Activated CD8-positive, alpha-beta T cell treated with anti-CD3 and anti-CD28 coated beads, Interleukin-2, amount 10 ng/mL, durations not matched to agents 7 days and 5 days (primary cell): ENCODE measurements at regions not wholly inside any gene's neighbourhood (a gene's known extent, or its start where the extent isn't known, plus 50 kb on each side); places are given as distances from the start of the nearest gene placed in this dataset.

Experiments
- ATAC-seq: fragments of 150-1000 bp; cut with Tn5 transposase; one replicate; pipeline ENCODE4 v1.10.0; 2021; ENCODE audit warnings: moderate library complexity
- CTCF ChIA-PET: fragments of 350-600 bp; sonication (Branson Sonifier 250); formaldehyde crosslinking; loops from one replicate; lab custom pipeline; 2021; ENCODE audit warnings: antibody characterized with exemption; lab: Charles Lee
- POLR2A ChIA-PET: fragments of 350-600 bp; sonication (Branson Sonifier 250); formaldehyde crosslinking; loops from one replicate; lab custom pipeline; 2021; ENCODE audit warnings: antibody characterized with exemption; lab: Charles Lee
- DNase-seq: peaks from one replicate; pipeline ENCODE4 v3.0.0-alpha.2; 2020
- H3K27ac Mint-ChIP-seq: one replicate; pipeline ENCODE4 v1.8.0; 2021; ENCODE audit warnings: mild to moderate bottlenecking, mixed read lengths
- H3K27me3 Mint-ChIP-seq: one replicate; pipeline ENCODE4 v1.8.0; 2021; ENCODE audit warnings: low read depth, mixed read lengths
- H3K36me3 Mint-ChIP-seq: one replicate; pipeline ENCODE4 v1.8.0; 2021; ENCODE audit warnings: low read depth, mixed read lengths
- H3K4me1 Mint-ChIP-seq: one replicate; pipeline ENCODE4 v1.8.0; 2021; ENCODE audit warnings: low read depth, mixed read lengths
- H3K4me3 Mint-ChIP-seq: one replicate; pipeline ENCODE4 v1.8.0; 2021; ENCODE audit warnings: mild to moderate bottlenecking, mixed read lengths
- H3K9me3 Mint-ChIP-seq: one replicate; pipeline ENCODE4 v1.8.0; 2022; ENCODE audit warnings: mixed read lengths; ENCODE audit not compliant: insufficient read depth

DNA sequence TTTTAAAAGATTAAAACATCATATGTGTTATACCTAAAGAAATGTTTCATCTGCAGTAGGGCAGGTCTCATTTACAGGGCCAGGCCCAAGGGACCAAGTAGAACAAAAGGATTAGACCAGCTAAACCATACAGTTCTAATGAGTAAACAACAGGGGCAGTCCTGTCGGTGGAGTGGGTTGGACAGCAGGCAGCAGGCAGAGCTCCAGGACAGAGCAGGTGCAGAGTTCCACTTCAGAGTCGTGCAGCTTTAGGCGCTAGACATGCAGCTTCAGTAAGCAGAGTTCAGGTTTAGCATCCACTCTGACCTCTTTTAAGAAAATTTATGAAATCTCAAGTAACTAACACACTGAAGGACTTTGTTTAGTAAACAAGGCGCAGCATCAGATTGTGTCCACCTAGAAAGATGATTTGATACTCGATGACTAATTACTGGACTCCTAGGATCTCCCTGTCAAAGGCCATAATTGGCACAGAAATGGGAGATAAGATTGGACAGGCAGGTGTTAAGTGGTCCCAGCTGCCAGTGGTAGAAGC lies 487.7 kb upstream of the INTU start:
- no peaks in the 10 kb centered on the region for H3K4me1 Mint-ChIP-seq
- ChIA-PET POLR2A (no interaction called here), CTCF (no interaction called here)
- no peaks in the 10 kb centered on the region for H3K36me3 Mint-ChIP-seq
- H3K27ac Mint-ChIP-seq, result no peak overlapping the region
- no peaks in the 10 kb centered on the region for H3K9me3 Mint-ChIP-seq
- no peaks in the 10 kb centered on the region for H3K27me3 Mint-ChIP-seq
- no peak for ATAC-seq
- no peak overlapping the region for H3K4me3 Mint-ChIP-seq
- DNase-seq, result no peak

DNA sequence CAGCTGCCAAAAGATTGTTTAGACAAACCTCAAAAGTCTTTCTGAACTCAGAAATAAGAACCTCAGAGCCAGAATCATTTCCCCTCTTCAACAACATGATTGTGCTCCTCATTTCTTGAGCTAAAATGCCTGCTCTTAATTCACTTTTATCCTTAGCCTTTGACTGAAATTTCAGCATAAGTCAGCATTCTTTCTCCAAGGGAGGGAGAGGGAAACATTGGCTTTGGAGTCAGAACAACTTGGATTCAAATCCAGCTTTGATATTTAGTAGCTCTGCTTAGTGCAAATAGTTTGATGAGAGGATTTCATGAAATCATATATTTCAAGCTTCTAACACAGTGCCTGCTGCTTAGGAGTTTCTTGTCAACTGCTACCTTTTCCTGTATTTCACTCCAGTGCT lies 484.6 kb upstream of the INTU start:
- H3K27ac Mint-ChIP-seq, result no peak overlapping the region
- no peaks in the 10 kb centered on the region for H3K4me1 Mint-ChIP-seq
- ChIA-PET CTCF (no interaction called here), POLR2A (no interaction called here)
- DNase-seq (no peak), ATAC-seq (no peak)
- H3K9me3 Mint-ChIP-seq, result no peaks in the 10 kb centered on the region
- H3K4me3 Mint-ChIP-seq, result no peak overlapping the region
- no peaks in the 10 kb centered on the region for H3K27me3 Mint-ChIP-seq
- H3K36me3 Mint-ChIP-seq, result no peaks in the 10 kb centered on the region

DNA sequence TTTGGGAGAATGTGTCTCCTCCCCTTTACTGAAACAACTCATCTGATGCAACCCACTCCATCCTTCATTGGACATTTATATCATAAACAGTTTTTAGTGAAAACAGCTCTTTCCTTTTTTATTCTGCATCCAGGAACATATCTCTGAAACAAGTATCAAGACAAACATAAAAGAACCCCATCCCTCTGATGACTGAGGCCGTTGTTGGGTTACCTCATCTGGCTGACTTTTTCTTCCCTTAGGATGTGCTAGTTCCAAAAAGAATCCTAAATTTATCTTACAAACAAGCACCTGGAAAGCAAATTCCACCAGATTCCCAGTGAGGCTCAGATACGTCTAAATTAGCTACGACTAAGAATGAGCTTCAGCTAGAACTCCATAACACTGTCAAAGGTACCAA lies 483.7 kb upstream of the INTU start:
- Mint-ChIP-seq H3K4me1 (no peaks in the 10 kb centered on the region), H3K27ac (no peak overlapping the region), H3K4me3 (no peak overlapping the region), H3K36me3 (no peaks in the 10 kb centered on the region), H3K9me3 (no peaks in the 10 kb centered on the region), H3K27me3 (no peaks in the 10 kb centered on the region)
- ChIA-PET CTCF (no interaction called here), POLR2A (no interaction called here)
- DNase-seq (no peak), ATAC-seq (no peak)

DNA sequence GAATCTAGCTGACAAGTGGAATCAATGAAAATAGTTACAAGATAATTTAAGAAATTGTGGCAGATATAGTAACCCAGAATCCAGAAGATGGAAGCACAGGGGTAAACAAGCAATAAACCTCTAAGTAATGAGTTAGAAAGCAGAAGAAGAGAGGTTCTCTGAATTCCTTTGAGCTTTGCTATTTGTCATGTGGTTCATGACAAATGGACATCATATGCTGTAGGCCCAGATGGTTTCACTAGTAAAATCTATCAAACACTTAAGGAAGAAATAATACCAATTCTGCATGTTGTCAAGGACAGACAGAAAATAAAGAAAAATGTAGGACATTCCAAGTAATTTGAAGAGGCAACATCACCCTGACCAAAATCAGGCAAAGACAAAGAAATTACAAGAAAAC lies 480.8 kb upstream of the INTU start:
- DNase-seq (no peak), ATAC-seq (no peak)
- Mint-ChIP-seq H3K36me3 (no peaks in the 10 kb centered on the region), H3K4me3 (no peak overlapping the region), H3K27me3 (no peaks in the 10 kb centered on the region), H3K4me1 (no peaks in the 10 kb centered on the region), H3K9me3 (no peaks in the 10 kb centered on the region), H3K27ac (no peak overlapping the region)
- CTCF ChIA-PET, result no interaction called here
- POLR2A ChIA-PET, result no interaction called here

DNA sequence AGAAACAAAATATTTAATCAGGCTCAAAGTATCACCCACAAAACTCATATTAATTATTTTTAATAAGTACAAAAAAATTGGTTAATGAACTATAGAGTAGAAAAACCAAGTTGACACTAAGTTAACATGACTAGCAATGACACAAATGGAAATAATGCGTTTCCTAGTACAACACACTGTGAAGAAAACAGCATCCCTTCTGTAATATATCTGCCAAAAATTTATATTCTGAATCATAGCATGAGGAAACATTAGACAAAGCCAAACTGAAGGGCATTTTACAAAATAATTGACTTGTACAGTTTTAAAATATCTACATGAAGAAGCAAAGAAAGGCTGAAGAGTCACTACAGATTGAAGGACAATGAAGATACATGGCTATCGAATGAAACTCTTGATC lies 477.6 kb upstream of the INTU start:
- Mint-ChIP-seq H3K27me3 (no peaks in the 10 kb centered on the region), H3K27ac (no peak overlapping the region), H3K4me3 (no peak overlapping the region), H3K36me3 (no peaks in the 10 kb centered on the region), H3K4me1 (no peaks in the 10 kb centered on the region), H3K9me3 (peaks cover 3% of the 10 kb centered on the region)
- POLR2A ChIA-PET, result no interaction called here
- CTCF ChIA-PET, result no interaction called here
- no peak for ATAC-seq
- DNase-seq, result no peak

DNA sequence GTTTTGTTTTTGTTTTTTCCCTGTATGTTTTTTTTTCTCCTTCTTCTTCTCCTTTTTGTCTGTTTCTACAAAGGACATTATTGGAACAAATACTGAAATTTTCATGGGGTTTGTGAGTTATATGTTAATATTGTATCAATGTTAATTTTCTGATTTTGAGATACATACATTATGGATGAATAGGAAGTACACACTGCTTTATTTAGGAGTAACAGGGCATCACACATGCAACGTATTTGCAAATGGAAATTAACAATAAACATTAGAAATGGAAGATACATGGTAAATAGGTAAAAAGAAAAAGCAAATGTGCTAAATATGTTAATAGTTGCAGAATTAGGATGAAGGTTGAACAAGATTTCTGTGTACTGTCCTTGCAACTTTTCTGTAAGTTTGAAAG lies 477.2 kb upstream of the INTU start:
- no peaks in the 10 kb centered on the region for H3K36me3 Mint-ChIP-seq
- H3K27me3 Mint-ChIP-seq, result no peaks in the 10 kb centered on the region
- CTCF ChIA-PET, result no interaction called here
- H3K9me3 Mint-ChIP-seq, result peaks cover 3% of the 10 kb centered on the region
- H3K4me3 Mint-ChIP-seq, result no peak overlapping the region
- POLR2A ChIA-PET, result no interaction called here
- ATAC-seq (no peak), DNase-seq (no peak)
- no peaks in the 10 kb centered on the region for H3K4me1 Mint-ChIP-seq
- H3K27ac Mint-ChIP-seq, result no peak overlapping the region

DNA sequence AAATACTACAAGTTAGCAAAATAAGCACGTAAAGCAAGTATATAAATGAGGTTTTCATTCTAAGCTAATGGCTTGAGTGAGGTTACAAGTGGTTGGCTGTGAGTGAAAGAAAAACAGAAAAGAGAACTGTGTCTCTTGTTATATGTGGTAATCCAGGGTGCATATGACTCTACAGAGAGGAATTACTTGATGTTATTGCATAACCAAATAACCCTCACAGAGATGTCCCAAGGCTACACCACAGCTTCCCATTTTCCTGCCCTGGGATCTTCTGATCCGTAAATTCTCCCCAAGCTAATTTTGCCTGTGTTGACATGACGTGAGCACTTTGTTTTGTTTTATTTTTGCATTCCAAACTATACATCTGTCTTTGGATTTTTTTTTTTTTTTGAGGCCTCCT lies 470.0 kb upstream of the INTU start:
- Mint-ChIP-seq H3K27me3 (no peaks in the 10 kb centered on the region), H3K9me3 (peaks cover 7% of the 10 kb centered on the region), H3K4me3 (no peak overlapping the region), H3K36me3 (no peaks in the 10 kb centered on the region), H3K27ac (no peak overlapping the region), H3K4me1 (no peaks in the 10 kb centered on the region)
- DNase-seq (no peak), ATAC-seq (no peak)
- ChIA-PET POLR2A (no interaction called here), CTCF (no interaction called here)

DNA sequence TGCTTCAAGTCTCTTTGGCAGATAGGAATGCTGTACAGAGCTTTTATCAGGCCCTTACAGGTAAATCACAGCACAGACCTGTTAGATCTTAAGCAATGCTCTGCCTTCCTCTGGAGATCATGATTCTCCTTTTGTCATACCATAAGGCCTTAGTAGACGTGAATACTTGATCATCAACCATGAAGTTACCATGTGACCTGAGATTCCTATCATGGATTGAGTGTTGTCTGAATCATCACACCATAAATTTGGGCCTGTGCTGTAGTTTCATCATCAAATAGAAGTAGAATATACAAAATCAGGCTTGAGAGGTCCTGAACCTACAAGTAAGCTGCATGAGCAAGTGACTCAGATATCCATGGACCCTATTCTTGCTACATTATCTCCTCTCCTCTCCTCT lies 466.8 kb upstream of the INTU start:
- DNase-seq (no peak), ATAC-seq (no peak)
- H3K27me3 Mint-ChIP-seq, result no peaks in the 10 kb centered on the region
- H3K4me1 Mint-ChIP-seq, result no peaks in the 10 kb centered on the region
- no peak overlapping the region for H3K27ac Mint-ChIP-seq
- peaks cover 5% of the 10 kb centered on the region for H3K9me3 Mint-ChIP-seq
- ChIA-PET CTCF (no interaction called here), POLR2A (no interaction called here)
- no peak overlapping the region for H3K4me3 Mint-ChIP-seq
- no peaks in the 10 kb centered on the region for H3K36me3 Mint-ChIP-seq

DNA sequence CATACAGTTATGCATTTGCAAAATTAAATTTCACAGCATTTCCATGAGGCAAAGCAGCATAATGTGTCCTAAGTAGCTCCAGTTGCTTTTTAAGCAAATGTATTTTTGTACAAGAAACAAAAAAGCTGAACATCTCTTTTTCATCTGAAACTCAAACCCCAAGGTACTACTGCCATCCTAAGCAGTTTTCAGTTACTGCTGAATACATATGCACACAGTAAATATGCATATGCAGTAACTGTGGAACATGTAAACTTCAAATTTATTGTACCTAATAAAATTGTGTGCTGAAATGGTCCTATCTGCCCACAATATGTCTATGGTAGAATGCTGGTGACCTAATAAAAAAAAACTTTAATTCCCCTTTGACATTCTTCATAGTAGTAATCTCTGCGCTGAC lies 458.6 kb upstream of the INTU start:
- CTCF ChIA-PET, result no interaction called here

DNA sequence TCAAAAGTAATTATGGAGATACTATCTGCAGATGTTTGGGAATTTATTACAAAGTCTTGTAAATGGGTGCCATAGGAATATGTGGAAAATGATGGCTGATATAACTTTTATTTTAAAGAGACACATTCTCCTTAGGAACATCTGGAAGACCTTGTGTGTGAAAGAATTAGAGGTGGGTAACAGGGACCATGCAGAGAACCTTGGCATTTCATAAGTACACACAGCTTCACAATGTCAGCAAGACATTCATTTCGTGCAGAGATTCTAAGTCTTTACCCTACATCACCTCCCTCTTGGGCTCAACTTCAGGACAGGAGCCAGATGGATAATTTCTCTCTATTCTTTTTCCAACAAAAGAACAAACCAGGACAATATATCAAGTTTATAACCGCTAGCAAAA lies 458.1 kb upstream of the INTU start:
- Mint-ChIP-seq H3K9me3 (peaks cover 4% of the 10 kb centered on the region), H3K27ac (no peak overlapping the region), H3K27me3 (no peaks in the 10 kb centered on the region), H3K4me3 (no peak overlapping the region), H3K4me1 (no peaks in the 10 kb centered on the region), H3K36me3 (no peaks in the 10 kb centered on the region)
- CTCF ChIA-PET, result no interaction called here
- no peak for ATAC-seq
- POLR2A ChIA-PET, result no interaction called here
- DNase-seq, result no peak

More for the DNA sequence above, 458.6 kb upstream of the INTU start:
- Mint-ChIP-seq H3K27ac (no peak overlapping the region), H3K4me3 (no peak overlapping the region), H3K36me3 (no peaks in the 10 kb centered on the region), H3K9me3 (peaks cover 4% of the 10 kb centered on the region), H3K4me1 (no peaks in the 10 kb centered on the region), H3K27me3 (no peaks in the 10 kb centered on the region)
- POLR2A ChIA-PET, result no interaction called here
- DNase-seq (no peak), ATAC-seq (no peak)

DNA sequence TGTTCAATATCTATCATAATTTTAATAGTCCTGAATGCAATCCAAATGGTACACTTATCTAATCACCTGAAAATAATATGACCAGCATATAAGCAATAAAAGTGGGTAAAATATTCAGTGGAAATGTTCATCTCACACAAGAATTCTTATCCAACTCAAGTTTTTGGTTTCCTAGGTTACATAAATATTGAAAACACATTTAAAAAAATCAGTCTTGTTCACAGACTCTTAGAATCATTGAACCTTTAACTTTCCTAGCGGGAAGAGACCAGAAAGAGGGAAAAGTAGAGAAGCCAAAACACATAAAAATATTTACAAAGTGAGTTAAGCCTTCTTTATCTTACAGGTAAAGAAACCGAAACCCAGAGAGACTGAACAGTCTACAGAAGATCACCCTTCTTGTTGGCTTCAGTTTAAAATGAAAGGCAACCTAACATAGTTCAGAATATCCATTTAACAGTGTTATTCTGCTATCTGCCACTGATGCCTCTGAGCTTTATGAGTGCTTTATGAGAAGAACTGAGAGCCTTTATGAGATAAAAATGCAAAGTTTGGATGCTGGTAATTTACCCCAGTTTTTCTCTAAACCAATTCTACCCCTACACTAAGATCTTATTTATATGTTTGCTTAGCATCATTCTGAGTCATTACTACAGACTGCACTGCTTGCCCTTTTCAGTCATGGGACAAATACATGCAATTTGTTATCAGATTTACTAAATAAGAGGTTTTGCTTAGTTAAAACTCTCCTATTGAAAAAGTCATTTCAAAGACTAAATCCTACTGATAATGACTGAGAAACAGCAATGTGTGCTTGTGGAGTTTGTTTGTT lies 453.3 kb upstream of the INTU start:
- ChIA-PET CTCF (no interaction called here), POLR2A (no interaction called here)
- H3K9me3 Mint-ChIP-seq, result no peaks in the 10 kb centered on the region
- no peaks in the 10 kb centered on the region for H3K27me3 Mint-ChIP-seq
- no peak overlapping the region for H3K27ac Mint-ChIP-seq
- no peaks in the 10 kb centered on the region for H3K36me3 Mint-ChIP-seq
- H3K4me3 Mint-ChIP-seq, result no peak overlapping the region
- DNase-seq (no peak), ATAC-seq (no peak)
- no peaks in the 10 kb centered on the region for H3K4me1 Mint-ChIP-seq

DNA sequence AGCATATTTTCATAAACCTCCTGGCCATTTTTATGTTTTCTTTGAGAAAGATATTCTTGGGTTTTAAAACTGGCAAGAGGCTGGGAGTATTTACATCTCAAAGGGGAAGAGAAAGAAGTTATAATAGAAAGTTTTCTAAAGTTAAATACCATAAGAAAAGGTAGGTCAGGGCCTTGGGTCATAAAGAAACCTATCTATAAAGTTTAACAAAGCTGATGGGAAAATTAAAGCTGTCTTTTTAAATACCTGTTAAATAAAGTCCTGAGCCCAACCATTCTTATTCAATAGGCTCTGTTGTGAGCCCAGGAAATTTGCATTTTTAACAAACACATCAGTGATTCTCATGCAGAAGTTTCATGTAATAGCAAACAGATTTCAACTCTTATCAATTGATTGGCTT lies 451.8 kb upstream of the INTU start:
- POLR2A ChIA-PET, result no interaction called here

DNA sequence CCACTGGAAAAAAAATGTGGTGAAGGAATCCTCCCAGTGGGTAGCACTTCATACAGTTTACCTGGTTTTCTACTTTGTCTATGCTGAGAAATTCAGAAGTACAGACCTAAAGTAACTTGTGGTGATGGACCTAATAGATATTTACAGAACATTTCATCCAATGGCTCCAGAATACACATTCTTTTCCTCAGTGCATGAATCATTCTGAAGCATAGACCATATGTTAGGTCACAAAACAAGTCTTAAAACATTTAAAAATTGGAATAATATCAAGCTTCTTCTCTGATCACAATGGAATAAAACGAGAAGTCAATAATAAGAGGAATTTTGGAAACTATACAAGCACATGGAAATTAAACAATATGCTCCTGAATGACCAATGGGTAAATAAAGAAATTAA lies 450.1 kb upstream of the INTU start:
- H3K4me3 Mint-ChIP-seq, result no peak overlapping the region
- H3K4me1 Mint-ChIP-seq, result no peaks in the 10 kb centered on the region
- POLR2A ChIA-PET, result no interaction called here
- no peak overlapping the region for H3K27ac Mint-ChIP-seq
- ATAC-seq, result no peak
- no peaks in the 10 kb centered on the region for H3K36me3 Mint-ChIP-seq
- no peaks in the 10 kb centered on the region for H3K27me3 Mint-ChIP-seq
- DNase-seq, result no peak
- CTCF ChIA-PET, result no interaction called here
- H3K9me3 Mint-ChIP-seq, result peaks cover 9% of the 10 kb centered on the region

More for the DNA sequence above, 451.8 kb upstream of the INTU start:
- no peak overlapping the region for H3K4me3 Mint-ChIP-seq
- no peak overlapping the region for H3K27ac Mint-ChIP-seq
- H3K36me3 Mint-ChIP-seq, result no peaks in the 10 kb centered on the region
- ATAC-seq, result no peak
- CTCF ChIA-PET, result no interaction called here
- no peaks in the 10 kb centered on the region for H3K27me3 Mint-ChIP-seq
- H3K4me1 Mint-ChIP-seq, result no peaks in the 10 kb centered on the region
- H3K9me3 Mint-ChIP-seq, result peaks cover 7% of the 10 kb centered on the region
- DNase-seq, result no peak
